ENCODE measurements at regions not wholly inside any gene's neighbourhood (a gene's known extent, or its start where the extent isn't known, plus 50 kb on each side); places are given as distances from the start of the nearest gene placed in this dataset.

DNA sequence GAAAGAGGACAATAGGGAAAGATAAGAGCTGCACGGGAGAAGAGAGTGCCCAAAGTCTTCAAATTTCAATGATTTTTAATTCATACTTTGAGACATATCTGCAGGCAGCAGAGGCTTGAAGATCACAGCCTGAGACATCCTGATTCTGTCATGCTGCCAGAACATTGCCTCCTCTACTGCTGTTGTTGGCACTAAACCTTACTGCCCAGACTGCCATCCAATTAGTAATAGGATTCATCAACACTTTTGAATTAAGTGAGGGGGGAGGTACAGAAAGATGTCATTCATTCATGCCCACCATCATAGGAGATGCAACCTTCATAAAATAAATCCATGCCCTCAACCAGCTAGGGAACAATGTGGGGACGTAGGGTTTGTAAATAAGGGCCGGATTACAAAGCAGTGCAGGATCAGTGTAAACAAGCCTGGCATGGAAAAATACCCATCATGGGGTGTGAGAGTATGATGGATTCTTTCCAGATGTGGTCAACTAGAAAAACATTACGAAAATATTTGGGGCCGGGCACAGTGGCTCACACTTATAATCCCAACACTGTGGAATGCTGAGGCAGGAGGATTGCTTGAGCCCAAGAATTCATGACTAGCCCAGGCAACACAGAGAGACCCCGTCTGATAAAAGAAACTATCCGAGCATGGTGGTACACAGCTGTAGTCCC is 122.1 kb upstream of the DAPK1 start:
- TF ChIP-seq, protein P1, sequence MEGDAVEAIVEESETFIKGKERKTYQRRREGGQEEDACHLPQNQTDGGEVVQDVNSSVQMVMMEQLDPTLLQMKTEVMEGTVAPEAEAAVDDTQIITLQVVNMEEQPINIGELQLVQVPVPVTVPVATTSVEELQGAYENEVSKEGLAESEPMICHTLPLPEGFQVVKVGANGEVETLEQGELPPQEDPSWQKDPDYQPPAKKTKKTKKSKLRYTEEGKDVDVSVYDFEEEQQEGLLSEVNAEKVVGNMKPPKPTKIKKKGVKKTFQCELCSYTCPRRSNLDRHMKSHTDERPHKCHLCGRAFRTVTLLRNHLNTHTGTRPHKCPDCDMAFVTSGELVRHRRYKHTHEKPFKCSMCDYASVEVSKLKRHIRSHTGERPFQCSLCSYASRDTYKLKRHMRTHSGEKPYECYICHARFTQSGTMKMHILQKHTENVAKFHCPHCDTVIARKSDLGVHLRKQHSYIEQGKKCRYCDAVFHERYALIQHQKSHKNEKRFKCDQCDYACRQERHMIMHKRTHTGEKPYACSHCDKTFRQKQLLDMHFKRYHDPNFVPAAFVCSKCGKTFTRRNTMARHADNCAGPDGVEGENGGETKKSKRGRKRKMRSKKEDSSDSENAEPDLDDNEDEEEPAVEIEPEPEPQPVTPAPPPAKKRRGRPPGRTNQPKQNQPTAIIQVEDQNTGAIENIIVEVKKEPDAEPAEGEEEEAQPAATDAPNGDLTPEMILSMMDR (IDR thresholded peaks at IDR 0.05; ENCODE audit: extremely low read depth in 1 of 2, insufficient read depth in 1 of 2, low read depth in 1 of 2, low read length in 2 of 2), result no peak
- TF ChIP-seq POLR2A (IDR thresholded peaks at IDR 0.05; ENCODE audit: low read depth, low read length) (no peak), POLR2AphosphoS5 (IDR thresholded peaks at IDR 0.05; ENCODE audit: insufficient read depth, low read depth, low read length) (no peak), JUN (IDR thresholded peaks at IDR 0.05; ENCODE audit: borderline replicate concordance, insufficient read depth, insufficient read length, low read depth) (no peak)

Data from endothelial cell of umbilical vein (primary cell).